ENCODE measurements at regions not wholly inside any gene's neighbourhood (a gene's known extent, or its start where the extent isn't known, plus 50 kb on each side); places are given as distances from the start of the nearest gene placed in this dataset.
"Not testable (repeated sequence)": the region's sequence is repeated elsewhere in the genome, so short reads cannot be mapped to it uniquely, and the experiment has no call there.

DNA sequence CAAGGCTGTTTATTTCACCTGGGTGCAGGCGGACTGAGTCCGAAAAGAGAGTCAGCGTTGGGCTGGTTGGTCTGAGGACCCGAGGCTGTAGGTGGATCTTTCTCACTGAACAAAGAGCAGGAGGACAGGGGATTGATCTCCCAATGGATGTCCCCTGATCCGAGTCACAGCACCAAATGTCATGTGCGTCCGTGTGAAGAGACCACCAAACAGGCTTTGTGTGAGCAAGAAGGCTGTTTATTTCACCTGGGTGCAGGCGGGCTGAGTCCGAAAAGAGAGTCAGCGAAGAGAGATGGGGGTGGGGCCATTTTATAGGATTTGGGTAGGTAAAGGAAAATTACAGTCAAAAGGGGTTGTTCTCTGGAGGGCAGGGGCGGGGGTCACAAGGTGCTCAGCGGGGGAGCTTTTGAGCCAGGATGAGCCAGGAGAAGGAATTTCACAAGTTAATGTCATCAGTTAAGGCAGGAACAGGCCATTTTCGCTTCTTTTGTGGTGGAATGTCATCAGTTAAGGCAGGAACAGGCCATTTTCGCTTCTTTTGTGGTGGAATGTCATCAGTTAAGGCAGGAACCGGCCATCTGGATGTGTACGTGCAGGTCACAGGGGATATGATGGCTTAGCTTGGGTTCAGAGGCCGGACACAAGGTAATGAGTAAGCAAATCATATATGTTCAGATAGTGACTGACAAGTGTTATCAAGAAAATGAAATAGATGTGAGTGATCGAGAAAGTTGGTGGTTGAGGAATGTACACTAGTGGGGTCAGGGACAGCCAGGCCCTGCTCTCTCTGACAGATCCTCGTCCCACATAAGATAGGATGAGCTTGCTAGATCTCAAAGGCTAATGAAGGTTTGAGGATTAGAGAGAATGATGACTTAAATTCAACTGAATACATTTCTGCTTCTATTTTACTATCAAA lies 760.0 kb downstream of the KCNT2 start:
- not testable (repeated sequence) for DNase-seq (ENCODE audit: low read depth in 2 of 2)

DNA sequence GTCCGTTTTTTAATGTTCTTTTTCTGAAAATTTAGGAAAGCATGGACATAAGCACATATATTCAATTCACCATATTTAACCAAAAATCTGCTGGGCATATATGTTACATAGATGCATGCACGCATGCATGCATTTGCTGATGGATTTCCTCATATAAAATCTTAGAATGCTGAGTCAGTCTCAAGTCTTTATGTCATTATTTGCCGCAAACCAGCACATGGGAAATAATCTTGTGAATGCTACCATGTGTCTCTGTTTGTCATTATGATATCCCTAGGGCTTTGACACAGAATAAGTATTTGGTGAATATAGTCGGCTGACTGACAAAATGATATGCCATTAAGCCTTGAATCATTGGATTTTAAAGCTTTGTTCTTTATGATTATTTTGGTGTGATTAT lies 776.5 kb downstream of the KCNT2 start:
- no peak for DNase-seq (ENCODE audit: low read depth in 2 of 2)

DNA sequence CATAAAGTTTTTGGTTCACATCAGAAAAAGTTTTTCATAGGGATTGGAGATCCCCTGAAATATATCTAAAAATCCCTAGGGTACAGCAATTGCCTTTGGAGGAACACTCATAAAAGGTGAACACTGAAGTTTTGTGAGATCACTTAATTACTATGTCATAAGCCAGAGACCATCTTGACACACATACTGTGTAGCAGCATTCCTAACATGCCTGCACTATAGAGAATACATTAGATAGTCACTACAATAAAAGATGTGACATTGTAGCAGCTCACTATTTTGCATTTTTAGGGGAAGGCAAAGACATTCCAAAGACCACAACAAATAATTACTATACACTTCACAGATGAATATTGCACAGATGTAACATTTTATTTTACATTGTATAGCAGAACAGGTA lies 779.9 kb downstream of the KCNT2 start:
- DNase-seq (ENCODE audit: low read depth in 2 of 2), result no peak

GRCh38 chr1:195820925-195821324 lies 787.3 kb downstream of the KCNT2 start:
- no peak for DNase-seq (ENCODE audit: low read depth in 2 of 2)

DNA sequence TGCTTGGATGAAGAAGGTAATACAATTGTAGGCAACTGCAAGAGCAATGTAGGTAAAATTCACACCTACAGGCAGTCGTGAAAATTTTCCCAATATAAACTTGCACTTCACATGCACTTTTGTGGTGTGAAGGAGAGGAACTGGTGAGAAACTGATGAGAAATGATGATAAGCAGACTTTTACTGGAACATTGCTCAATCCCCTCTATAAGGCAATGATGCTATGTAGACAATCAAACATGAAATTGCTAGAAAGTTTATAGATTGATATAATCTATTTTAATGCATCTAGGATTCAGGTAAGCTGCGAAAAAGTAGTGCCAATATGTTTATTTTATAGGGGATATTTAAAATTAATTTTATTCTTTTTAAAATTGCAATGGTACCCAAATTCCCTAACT lies 802.2 kb downstream of the KCNT2 start:
- no peak for DNase-seq (ENCODE audit: low read depth in 2 of 2)

DNA sequence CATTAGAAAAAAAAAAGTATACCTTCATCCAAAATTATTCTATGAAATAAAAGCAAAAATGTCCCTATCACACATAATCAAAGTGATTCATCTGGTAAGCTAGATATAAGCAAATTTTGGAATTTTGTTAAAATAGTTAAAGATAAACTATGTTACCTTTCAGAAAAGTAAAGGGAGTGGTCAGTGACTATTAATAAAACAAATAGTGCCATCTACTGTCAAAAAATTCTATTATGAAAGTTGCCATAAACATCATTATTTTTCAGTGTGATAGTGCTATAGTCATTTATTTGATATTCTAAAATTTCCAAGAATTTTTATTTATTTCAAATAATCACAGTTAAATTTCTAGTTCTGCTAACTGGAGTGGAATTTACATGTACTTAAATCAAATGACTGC lies 803.7 kb downstream of the KCNT2 start:
- no peak for DNase-seq (ENCODE audit: low read depth in 2 of 2)

- no peak for DNase-seq (ENCODE audit: low read depth in 2 of 2)
Observed at GRCh38 chr1:195799016-195799415, 809.2 kb downstream of the KCNT2 start.

DNA sequence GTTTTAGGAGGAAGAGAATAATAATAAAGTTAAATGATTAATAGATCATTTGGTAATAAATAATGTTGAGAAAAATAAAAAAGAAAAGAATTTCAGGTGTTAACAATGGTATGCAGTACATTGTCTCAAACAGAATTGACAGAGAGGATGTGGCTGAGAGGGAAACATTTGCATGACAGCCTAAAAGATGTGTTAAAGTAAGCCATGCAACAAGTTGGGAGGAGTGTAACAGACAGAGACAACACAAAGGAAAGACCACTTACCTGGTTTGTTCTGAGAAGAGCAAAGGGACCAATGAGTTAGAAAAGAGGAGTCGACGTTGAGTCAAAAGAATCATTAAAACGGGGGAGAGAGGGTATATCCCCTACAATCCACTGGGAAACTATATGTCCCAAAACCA lies 814.0 kb downstream of the KCNT2 start:
- DNase-seq (ENCODE audit: low read depth in 2 of 2), result no peak

GRCh38 chr1:195791796-195792195 lies 816.4 kb downstream of the KCNT2 start:
- DNase-seq (ENCODE audit: low read depth in 2 of 2), result no peak

- DNase-seq (ENCODE audit: low read depth in 2 of 2), result no peak
Observed at GRCh38 chr1:195790514-195791168, 817.6 kb downstream of the KCNT2 start.

GRCh38 chr1:195789321-195789720 lies 818.9 kb downstream of the KCNT2 start:
- no peak for DNase-seq (ENCODE audit: low read depth in 2 of 2)

- DNase-seq (ENCODE audit: low read depth in 2 of 2), result no peak
Observed at GRCh38 chr1:195788721-195789120, 819.5 kb downstream of the KCNT2 start.

- DNase-seq (ENCODE audit: low read depth in 2 of 2), result no peak
Observed at GRCh38 chr1:195785830-195786229, 822.4 kb downstream of the KCNT2 start.

DNA sequence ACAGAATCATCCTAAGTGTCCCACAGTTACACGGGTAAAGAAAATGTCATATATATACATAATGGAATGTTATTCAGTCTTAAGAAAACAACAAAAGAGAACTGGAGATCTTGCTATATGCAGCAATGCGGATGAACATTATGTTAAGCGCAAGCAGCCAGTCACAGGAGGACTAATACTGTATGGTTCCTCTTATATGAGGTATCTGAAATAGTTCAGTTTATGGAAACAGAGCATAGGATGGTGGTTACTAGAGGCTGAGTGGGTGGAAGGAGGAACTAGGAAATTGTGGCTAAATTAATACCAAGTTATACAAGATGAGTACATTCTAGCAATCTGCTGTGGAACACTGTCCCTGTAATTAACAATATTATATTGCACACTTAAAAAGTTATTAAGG lies 834.3 kb downstream of the KCNT2 start:
- DNase-seq (ENCODE audit: low read depth in 2 of 2), result no peak

DNA sequence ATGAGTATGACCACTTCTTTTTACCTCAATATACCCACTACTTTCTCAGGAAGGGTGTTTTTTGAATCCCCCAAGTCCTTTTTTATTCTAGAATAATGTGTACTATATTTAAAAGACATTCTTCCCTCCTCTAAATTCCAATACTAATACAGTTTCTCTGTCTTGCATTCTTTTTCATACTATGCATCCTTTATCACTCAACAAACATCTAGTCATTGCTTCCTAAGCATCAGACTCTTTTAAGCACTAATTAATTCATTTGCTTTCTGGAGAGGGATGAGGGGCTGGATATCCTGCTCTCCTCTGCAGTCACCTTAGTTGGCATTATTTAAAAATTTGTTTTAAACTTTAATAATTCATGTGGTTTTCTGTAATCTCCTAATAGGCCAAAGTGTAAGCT lies 838.8 kb downstream of the KCNT2 start:
- DNase-seq (ENCODE audit: low read depth in 2 of 2), result no peak

DNA sequence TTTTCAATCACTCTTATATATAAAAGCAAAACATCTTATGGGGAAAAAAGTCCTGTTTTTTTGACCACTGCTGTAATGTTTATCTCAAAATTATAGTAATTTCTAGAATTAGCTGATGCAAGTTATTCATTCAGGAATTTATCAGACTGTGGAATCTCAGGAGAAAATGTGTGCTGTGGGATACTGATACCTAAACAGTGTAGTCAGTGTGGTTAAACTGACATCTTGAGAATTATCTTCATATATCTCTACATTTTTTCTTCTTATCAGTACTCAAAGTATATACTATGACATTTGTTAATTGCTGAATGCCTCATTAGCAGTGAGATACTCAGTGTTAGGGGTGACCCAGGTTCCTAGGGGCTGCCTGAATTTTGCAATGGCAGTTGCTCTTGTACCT lies 839.3 kb downstream of the KCNT2 start:
- no peak for DNase-seq (ENCODE audit: low read depth in 2 of 2)

- no peak for DNase-seq (ENCODE audit: low read depth in 2 of 2)
Observed at GRCh38 chr1:195768377-195768776, 839.9 kb downstream of the KCNT2 start.

- no peak for DNase-seq (ENCODE audit: low read depth in 2 of 2)
Observed at GRCh38 chr1:195766709-195767108, 841.5 kb downstream of the KCNT2 start.

- DNase-seq (ENCODE audit: low read depth in 2 of 2), result no peak
Observed at GRCh38 chr1:195765099-195765498, 843.1 kb downstream of the KCNT2 start.

- DNase-seq (ENCODE audit: low read depth in 2 of 2), result no peak
Observed at GRCh38 chr1:195763907-195764374, 844.3 kb downstream of the KCNT2 start.

DNA sequence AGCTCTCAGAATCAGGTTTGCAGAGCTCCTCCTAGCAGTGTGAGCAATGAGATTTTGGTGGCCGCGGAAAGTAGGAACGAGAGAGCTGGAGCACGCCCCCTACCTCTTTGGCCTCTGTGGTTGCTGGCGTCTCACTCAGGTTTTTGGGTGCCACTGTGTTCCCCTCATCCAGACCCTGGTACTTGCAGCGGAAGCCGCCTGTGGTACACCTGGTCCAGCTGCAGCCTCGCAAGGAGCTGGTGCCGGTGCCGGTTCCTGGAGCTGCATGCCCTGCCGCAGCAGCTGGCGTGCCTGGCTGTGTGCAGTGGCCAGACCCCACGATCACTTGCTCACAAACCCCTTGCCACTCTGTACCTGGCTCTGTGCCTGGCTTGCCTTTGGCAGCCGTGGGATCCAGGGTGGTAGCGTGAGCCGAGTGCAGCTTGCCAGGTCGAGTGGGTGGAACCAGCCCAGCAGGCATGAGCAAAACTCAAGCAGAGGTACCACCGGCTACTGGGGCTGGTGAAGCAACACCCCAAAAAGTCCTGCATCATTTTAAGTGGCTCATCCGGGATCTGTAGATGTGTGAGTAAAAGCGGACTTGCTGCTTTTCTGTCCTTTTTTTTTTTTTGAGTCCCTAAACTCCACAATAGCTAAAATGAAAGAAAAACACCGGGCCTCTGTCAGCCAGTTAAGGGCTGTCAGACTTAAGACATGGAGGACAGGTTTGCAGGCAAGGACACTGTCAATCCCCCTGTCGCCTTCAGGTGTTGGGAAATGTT lies 844.9 kb downstream of the KCNT2 start:
- peak in 1 of 2 donors; percentile 0 for DNase-seq (ENCODE audit: low read depth in 2 of 2)

- no peak for DNase-seq (ENCODE audit: low read depth in 2 of 2)
Observed at GRCh38 chr1:195761104-195761503, 847.1 kb downstream of the KCNT2 start.

All from stimulated activated CD8-positive, alpha-beta memory T cell treated with anti-CD3 and anti-CD28 coated beads, Interleukin-15, amount 100 ng/mL, for 48 hours (primary cell).